GM18870 (cell line): ENCODE measurements at regions not wholly inside any gene's neighbourhood (a gene's known extent, or its start where the extent isn't known, plus 50 kb on each side); places are given as distances from the start of the nearest gene placed in this dataset.

ENCODE experiments used
- ATAC-seq: cut with Tn5 transposase; IDR thresholded peaks from one replicate; pipeline ENCODE4 v1.9.1; 2021; ENCODE audit warnings: moderate library complexity; ENCODE audit not compliant: unreplicated experiment

DNA sequence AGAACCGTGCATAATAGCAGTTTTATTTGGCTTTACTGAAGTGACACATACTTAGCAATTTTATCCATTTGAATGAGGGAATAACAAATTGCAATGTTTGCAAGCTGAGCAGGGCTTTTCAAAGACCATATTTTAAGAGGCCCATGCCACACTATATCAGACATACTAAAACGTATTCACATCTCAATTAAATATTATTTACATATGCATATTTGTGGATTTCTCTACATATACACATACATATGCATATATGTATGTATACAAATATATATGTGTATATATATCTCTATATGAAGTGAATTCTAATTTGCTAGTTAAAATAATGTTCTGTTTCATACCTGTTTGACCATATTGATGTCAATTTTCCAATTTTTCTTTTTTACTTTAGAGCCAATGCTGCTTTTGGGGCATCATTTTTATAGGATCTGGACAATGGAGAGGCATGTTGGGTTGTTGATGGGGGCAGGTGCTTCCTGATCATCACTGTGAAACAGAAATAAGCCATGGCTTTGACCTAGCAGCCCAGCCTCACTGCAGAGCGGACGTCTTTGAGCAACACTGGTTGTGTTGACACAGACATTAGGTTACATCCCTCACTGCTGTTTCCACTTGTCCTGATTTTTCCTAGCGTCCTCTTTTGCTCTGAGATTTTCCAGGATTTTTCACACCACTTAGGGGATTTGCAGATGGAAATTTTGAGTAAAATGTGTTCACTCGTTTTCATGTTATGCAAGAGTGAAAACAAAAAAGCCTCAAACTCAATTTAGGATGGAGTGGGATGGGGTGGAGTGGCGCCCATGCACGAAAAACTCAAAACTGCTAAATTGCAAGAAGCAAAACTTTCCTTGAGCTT is 56.9 kb downstream of the RDH14 start:
- ATAC-seq, result no peak

GRCh38 chr2:18502142-18502541 is 58.3 kb downstream of the RDH14 start:
- ATAC-seq, result no peak

- no peak for ATAC-seq
These were observed 58.7 kb downstream of the RDH14 start for GRCh38 chr2:18501729-18502128.

DNA sequence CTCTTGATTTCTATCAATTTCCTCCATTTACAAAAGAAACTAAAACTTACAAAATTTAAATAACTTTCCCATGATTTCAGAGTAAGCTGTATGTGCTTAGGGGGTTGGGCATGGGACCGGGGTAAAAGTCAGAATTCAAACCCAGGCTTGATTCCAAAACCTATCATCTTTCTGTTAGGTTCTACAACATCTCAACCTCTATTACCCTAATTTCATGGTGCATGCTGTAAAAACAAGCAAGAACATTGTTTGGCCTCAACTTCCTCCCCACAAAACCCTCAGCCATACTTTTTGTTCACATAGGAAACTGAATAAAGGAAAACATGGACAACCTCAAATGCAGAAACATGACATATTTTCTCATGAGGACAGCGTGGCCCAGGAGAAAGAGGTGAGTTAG is 59.3 kb downstream of the RDH14 start:
- no peak for ATAC-seq

- no peak for ATAC-seq
These were observed 60.1 kb downstream of the RDH14 start for GRCh38 chr2:18500333-18500732.

GRCh38 chr2:18498531-18498930 is 61.9 kb downstream of the RDH14 start:
- no peak for ATAC-seq

GRCh38 chr2:18496516-18496915 is 63.9 kb downstream of the RDH14 start:
- no peak for ATAC-seq

DNA sequence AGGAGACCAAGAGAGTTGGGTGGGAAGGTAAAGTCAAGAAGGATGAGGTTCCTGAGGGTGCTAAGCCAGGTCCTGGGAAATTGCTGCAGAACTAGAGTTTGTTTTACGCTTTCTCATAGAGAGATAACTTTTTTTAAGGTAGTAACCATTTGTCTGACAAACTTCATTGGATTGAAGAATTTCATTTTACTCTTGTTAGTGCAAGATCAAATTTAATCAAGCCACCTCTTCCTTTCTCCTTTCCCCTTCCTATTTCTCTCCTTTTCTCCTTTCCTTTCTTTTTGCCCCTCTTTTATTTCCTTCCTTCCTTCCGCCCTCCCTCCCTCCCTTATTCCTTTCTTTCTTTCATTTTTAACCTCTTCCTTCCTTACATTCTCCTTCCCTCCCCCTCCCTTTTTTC is 65.4 kb downstream of the RDH14 start:
- ATAC-seq, result no peak

DNA sequence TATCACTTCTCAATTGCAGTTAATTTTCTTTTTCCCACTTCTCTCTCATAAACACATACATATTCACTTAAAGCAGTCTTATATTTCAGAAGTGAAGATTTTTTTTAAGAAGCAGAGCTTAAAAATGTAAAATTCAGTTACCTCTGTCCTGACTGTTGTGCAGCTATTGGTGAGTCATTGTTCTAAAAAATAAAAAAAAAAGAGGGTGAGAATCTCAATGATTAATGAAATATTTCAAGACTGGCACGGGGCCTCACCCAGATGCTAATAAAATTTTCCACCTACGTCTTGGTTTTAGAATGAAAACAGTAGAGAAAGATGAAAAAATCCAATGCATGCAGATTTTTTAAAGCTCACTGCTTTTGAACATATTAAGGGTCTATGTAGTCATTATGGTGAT is 67.7 kb downstream of the RDH14 start:
- no peak for ATAC-seq

DNA sequence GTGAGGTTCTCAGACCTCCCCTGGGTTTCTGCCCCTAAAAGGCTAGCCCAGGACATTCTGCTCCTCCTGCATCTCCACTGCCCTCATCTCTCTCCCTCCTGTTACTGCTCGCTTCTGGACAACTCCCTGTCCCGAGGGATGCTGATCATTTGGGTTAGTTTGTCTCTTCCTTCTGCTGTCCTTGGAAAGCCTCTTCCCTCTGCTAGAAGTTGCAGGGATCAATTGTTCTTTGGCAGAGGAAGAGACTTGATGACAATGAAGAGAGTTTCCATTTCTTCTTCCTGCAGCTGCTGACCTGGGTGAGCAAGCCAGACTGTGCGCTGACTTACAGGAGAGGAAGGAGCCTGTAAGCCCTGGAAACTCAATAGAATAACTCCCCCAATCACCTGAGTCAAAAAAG is 68.9 kb downstream of the RDH14 start:
- ATAC-seq, result no peak

- no peak for ATAC-seq
These were observed 69.6 kb downstream of the RDH14 start for GRCh38 chr2:18490901-18491300.

DNA sequence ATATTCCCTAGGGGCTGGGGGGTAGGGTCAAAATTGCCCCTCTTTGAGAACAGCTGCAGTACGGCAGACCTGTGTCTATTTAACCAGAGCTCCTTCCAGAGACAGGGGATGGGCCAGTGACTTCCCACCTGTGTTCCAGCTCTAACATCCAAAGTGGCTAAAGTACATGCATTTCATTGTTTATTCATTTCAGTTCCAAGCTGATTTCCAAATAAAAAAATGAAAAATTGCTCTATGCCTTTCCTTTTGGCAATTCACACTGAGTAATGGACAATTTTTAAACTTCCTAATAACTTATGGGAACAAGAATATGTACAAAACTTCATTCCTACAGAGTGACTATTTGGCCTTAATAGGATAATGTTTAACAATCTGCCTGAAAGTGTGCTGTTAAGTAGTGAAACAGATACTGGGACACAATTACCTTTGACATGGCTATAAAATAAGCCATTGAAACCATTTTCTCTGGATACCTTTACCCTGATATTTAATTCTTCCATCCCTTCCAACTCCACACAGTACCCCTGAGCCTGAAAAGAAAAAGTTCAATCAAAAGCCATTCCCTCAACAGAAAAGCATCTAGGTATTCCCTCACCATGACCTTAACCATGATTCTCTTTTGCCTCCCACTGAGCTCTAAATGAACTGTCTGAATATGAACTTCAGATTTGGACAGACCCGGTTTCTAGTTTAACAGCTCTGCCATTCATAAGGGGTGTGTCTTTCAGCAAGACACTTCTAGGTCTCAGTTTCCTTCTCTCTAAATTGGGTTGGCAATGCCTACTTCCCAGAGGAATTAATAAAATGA is 73.1 kb downstream of the RDH14 start:
- ATAC-seq, result no peak

GRCh38 chr2:18484625-18485024 is 75.8 kb downstream of the RDH14 start:
- ATAC-seq, result no peak

- ATAC-seq, result no peak
These were observed 76.6 kb downstream of the RDH14 start for GRCh38 chr2:18483896-18484295.

- ATAC-seq, result no peak
These were observed 77.8 kb downstream of the RDH14 start for GRCh38 chr2:18482666-18483065.

GRCh38 chr2:18479947-18480369 is 80.5 kb downstream of the RDH14 start:
- no peak for ATAC-seq

DNA sequence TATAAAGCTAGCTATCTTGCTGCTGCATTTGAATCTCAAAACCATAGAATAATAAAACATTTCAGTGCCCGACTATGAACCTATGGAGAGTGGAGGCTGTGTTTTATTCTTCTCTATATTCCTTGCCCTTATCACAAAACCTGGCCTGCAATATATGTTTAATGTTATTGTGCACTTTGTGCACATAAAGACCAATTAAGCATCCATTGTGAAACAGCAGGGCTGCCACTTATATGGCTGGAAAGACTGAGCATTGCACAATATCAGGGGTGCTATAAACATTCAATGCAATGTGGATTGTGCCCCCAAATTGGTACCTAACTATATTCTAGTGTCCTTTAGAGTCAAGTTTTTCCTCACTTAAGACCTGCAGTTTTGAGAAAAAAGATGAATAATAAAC is 83.2 kb downstream of the RDH14 start:
- no peak for ATAC-seq

DNA sequence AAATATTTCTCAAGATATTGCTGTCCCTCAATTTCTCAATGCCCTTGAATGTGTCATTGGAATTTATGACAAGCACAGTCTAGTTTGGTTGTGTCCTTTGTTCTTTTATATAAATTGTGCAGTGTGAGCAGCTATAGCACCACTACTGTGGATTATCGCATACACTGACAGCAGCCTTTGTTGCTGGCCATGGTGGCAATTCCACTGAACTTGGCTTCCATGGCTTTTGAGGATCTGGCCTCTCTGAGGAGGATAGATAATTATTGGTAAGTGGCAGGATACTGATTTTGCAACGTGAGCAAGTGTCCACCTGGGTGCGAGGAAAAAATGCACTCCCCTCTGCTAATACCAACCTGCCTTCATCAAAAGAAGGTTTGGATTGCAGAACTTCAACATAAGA is 84.0 kb downstream of the RDH14 start:
- no peak for ATAC-seq

DNA sequence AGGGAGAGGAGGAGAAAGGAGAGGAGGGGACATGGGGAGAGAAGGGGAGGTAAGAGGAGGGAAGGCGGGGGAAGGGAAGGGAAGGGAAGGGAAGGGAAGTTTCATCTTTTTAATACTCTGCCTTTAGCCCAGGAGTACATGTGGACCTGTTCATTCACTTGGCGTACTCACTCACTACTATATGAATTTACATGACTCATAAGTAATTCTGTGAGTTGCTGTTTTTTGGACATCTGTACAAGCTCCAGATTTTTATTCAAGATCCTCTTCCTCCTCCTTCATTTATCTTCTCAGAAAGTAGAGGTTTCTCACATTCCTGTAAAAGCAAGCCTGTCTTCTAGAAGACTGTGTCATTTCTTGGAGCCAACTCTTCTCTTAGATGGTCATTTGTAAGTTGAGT is 84.6 kb downstream of the RDH14 start:
- no peak for ATAC-seq

DNA sequence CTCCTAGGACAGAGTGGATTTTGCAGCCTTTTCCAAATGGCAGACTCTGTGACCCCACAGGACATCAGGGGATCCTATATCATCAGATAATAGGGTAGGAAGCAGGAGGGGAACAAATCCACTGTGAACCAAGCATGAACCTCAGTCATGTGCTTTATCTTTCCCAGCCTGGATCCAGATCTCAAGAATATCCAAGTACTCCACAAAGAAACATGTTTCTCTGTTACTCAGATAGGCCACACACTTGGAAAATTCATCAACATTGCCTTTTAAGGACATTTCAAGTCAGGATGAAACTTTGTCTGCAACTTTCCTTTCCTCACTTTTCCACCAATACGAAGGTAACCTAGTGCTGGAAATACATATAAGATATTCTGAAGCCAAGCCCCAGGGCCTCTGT is 85.8 kb downstream of the RDH14 start:
- no peak for ATAC-seq

- ATAC-seq, result no peak
These were observed 86.9 kb downstream of the RDH14 start for GRCh38 chr2:18473241-18474181.
